LNCAP (cell line): ENCODE measurements at regions not wholly inside any gene's neighbourhood (a gene's known extent, or its start where the extent isn't known, plus 50 kb on each side); places are given as distances from the start of the nearest gene placed in this dataset.

Source experiments
- TF ChIP-seq, protein P1 (sequence below): fragments of 450-650 bp; IDR thresholded peaks from 2 replicates; pipeline ENCODE4 v1.5.1; 2017; ENCODE audit warnings: mild to moderate bottlenecking

DNA sequence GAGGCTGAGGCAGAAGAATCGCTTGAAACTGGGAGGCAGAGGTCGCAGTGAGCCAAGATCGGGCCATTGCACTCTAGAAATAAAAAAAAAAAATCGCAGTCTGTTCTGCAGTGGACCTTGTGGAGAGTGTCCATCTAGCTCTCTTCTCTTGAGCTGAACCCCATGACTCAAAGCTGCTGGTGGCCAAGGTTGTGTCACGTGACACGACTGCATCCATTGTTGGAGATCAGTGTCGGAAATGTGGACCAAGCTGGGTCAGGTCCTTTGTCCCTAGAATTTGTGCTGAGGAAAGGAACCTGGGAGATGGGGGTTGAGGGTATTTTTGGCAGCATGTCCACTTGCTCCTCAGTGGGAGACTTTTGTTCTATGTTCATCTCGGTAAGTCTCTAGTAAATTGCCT is 564.8 kb upstream of the CDH4 start:
- TF ChIP-seq, protein P1, sequence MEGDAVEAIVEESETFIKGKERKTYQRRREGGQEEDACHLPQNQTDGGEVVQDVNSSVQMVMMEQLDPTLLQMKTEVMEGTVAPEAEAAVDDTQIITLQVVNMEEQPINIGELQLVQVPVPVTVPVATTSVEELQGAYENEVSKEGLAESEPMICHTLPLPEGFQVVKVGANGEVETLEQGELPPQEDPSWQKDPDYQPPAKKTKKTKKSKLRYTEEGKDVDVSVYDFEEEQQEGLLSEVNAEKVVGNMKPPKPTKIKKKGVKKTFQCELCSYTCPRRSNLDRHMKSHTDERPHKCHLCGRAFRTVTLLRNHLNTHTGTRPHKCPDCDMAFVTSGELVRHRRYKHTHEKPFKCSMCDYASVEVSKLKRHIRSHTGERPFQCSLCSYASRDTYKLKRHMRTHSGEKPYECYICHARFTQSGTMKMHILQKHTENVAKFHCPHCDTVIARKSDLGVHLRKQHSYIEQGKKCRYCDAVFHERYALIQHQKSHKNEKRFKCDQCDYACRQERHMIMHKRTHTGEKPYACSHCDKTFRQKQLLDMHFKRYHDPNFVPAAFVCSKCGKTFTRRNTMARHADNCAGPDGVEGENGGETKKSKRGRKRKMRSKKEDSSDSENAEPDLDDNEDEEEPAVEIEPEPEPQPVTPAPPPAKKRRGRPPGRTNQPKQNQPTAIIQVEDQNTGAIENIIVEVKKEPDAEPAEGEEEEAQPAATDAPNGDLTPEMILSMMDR: no peak

DNA sequence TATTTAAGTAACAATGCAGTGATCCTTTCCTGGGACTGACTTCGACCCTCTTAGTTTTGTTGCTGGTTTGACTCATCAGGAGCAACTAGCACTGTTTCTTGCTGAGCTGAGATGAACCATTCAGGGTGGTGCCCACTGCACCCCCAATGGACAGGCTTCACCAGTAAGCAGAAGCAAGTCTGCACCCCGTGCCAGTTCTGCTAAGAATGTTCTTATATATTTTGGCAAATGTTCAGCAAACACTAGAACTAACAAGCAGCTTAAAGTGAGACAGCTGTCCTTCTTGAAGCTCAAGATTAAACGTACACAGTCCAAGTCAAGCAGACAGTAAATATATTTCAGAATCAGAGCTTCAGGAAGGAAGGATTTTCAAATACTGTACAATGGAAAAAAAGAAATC is 561.3 kb upstream of the CDH4 start:
- TF ChIP-seq, protein P1: no peak

DNA sequence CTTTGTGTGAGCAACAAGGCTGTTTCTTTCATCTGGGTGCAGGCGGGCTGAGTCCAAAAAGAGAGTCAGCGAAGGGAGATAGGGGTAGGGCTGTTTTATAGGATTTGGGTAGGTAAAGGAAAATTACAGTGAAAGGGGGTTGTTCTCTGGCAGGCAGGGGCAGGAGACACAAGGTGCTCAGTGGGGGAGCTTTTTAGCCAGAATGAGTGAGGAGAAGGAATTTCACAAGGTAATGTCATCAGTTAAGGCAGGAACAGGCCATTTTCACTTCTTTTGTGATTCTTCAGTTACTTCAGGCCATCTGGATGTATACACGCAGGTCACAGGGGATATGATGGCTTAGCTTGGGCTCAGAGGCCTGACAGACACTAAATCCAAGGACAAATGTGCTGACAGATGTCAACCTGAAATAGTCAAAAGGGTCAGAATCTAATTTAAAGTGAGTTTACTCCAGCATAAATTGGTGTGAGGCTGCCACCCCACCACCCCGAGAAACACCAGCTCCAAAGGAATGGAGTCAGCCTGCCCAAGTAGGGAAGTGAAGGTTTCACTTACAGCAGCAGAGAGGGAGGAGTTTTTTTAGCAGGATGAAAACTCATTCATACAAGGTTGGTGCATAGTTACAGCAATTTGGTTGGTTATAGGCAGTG is 560.0 kb upstream of the CDH4 start:
- TF ChIP-seq, protein P1: no peak

DNA sequence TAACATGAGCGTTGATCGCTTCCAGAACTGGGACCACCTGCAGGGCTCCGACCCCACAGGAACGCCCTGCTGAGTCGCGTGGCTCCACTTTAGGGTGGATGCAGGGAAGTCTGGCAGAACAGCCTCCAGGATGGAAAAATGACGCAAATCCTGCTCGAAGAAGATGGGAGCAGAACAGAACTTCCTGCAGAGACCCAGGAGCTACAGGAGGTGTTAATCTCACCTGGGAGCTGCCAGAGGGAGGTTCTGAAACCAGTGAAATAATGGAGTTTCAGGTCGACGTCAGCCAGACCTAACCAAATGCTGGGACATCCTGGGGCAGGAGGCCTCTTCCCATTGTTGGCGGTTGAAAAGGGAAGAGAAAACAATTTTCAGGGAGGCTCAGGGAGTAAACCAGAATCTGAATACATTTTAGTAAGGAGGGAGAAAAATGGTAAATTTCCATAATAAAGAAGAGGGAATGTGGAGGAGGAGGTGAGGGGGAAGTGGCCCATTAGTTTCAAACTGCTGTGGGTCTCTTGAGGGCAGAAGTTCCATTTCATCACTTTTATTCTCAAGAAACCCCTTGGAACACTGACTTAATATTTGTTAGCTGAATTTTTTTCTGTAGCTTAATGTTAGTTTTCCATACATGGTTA is 558.4 kb upstream of the CDH4 start:
- TF ChIP-seq, protein P1: no peak

DNA sequence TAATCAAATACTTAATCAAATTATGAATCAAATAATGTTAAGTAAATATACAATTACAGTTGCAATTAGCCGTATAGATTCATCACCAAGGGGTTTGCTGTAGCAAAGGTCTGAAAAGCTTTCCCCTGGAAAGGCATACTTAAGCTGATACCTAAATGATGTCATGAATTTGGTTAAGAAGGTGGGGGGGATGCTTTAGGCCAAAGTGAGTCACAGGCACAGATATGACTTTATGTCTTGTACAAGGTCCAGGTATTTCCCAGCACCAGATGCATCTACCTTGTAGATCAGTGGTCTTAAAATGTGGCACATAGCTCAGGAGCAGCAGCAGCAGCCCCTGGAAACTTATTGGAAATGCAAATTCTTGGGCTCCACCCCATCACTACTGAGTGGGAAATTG is 557.3 kb upstream of the CDH4 start:
- TF ChIP-seq, protein P1: no peak

DNA sequence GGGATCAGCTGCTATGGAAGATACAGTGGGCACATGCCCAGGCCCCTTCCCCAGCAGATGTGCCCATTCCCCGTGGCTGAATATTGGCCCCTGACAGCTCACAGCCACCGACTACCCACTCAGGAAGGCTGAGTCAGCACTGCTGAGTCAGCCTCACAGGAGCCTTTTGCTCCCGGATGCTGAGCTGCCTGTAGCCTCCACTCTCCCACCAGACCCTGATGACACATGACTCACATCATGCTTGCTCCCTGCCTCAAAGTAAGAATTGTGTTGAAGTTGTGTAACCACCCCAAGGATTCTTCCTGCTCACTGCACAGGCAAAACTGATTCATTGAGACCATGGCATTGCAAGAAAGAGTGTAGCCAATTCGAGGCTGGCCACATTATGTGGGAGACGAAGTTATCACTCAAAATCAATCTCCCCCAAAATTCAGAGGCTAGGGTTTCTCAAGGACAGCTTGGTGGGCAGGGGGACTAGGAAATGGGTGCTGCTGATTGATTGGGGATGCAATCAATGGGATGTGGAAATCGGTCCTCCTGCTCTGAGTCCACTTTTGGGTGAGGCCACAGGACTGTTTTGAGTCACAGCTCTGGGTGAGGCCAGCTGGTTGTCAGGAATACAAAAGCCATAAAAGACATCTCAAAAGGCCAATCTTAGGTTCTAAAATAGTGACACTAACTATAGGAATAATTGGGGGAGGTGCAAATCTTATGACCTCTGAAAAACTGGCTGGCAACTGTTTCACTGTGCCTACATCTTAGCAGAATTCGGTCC is 556.6 kb upstream of the CDH4 start:
- TF ChIP-seq, protein P1: no peak

DNA sequence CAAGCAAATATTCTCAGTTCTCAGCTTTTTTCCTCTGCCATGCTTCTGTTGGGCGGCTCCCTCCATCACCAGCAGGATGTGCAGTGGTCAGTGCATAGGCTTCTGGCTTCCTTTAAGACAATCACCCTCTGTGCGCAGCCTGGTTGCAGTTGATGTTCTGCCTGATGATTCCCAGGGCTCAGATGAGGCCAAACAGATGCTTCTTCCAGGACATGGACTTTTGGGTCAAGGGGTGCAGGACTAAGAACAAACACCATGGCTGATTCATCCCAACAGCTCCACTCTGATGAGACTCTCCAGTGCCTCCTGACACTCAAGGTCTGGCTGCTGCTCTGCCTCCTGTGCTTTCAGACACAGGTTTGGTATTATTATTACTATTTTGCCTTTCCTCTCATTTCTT is 554.8 kb upstream of the CDH4 start:
- TF ChIP-seq, protein P1: no peak
